Fibroblast of lung (primary cell): ENCODE measurements at regions not wholly inside any gene's neighbourhood (a gene's known extent, or its start where the extent isn't known, plus 50 kb on each side); places are given as distances from the start of the nearest gene placed in this dataset.

Experiments
- CTCF ChIP-seq, 2 donors: IDR thresholded peaks in 1 of 2; conservative IDR thresholded peaks in 1 of 2; 1 replicate in 1 of 2; 2 replicates in 1 of 2; pipeline ENCODE4 v1.5.1; 2011 to 2012; ENCODE audit warnings: low read length in 2 of 2, control low read depth in 1 of 2, inconsistent platforms in 1 of 2, low read depth in 1 of 2, mild to moderate bottlenecking in 1 of 2
- EZH2 ChIP-seq: IDR thresholded peaks from 2 replicates; pipeline ENCODE4 v1.5.1; 2012; ENCODE audit warnings: low read length, control low read depth, mild to moderate bottlenecking; ENCODE audit errors: missing control alignments

GRCh38 chr3:194814878-194815357, 129.2 kb downstream of the FAM43A start:
- TF ChIP-seq CTCF (conservative IDR thresholded peaks at IDR 0.05 in 1 of 2, IDR thresholded peaks at IDR 0.05 in 1 of 2; ENCODE audit: low read depth in 1 of 2, low read length in 2 of 2) (no peak), EZH2 (no peak)
